ENCODE measurements at regions not wholly inside any gene's neighbourhood (a gene's known extent, or its start where the extent isn't known, plus 50 kb on each side); places are given as distances from the start of the nearest gene placed in this dataset.
"Not testable (repeated sequence)": the region's sequence is repeated elsewhere in the genome, so short reads cannot be mapped to it uniquely, and the experiment has no call there.

DNA sequence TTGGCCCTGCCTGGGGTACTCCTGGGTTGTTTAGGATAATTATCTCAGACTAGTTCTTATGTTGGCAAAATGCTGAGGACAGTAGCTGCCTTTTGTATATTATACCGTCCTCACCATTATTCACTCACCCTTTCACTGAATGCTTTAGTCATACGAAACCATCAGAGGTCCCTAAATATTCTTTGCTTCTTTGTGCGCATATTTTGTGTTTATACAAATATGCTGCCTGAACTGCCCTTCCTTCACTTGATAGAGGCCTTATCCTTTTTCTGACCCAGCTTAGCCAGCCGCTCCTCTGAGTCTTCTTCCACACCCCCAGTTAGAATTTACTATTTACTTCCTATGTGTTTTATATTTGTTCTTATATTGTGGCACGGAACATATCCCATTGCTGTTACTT lies 70.2 kb upstream of the OSBPL3 start:
- no peaks in the 10 kb centered on the region for H3K27me3 ChIP-seq
- no peak overlapping the region for H3K9ac ChIP-seq (ENCODE audit: low read depth in 2 of 2, low read length in 2 of 2)
- H3K4me3 ChIP-seq = no peak overlapping the region
- H3K4me1 ChIP-seq = no peaks in the 10 kb centered on the region
- H3K36me3 ChIP-seq = no peaks in the 10 kb centered on the region
- no peak overlapping the region for H3K27ac ChIP-seq
- TF ChIP-seq, protein P1, sequence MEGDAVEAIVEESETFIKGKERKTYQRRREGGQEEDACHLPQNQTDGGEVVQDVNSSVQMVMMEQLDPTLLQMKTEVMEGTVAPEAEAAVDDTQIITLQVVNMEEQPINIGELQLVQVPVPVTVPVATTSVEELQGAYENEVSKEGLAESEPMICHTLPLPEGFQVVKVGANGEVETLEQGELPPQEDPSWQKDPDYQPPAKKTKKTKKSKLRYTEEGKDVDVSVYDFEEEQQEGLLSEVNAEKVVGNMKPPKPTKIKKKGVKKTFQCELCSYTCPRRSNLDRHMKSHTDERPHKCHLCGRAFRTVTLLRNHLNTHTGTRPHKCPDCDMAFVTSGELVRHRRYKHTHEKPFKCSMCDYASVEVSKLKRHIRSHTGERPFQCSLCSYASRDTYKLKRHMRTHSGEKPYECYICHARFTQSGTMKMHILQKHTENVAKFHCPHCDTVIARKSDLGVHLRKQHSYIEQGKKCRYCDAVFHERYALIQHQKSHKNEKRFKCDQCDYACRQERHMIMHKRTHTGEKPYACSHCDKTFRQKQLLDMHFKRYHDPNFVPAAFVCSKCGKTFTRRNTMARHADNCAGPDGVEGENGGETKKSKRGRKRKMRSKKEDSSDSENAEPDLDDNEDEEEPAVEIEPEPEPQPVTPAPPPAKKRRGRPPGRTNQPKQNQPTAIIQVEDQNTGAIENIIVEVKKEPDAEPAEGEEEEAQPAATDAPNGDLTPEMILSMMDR (IDR thresholded peaks at IDR 0.05) = no peak
- no peaks in the 10 kb centered on the region for H3K9me3 ChIP-seq
- intact Hi-C loops (cut with DNase I) = no loop called here
- DNase-seq = no peak

GRCh38 chr7:25048444-25048834 lies 68.5 kb upstream of the OSBPL3 start:
- Histone ChIP-seq H3K27me3 (no peaks in the 10 kb centered on the region), H3K36me3 (no peaks in the 10 kb centered on the region), H3K27ac (no peak overlapping the region), H3K9me3 (no peaks in the 10 kb centered on the region), H3K9ac (ENCODE audit: low read depth in 2 of 2, low read length in 2 of 2) (no peak overlapping the region), H3K4me3 (no peak overlapping the region), H3K4me1 (no peaks in the 10 kb centered on the region)
- no peak for DNase-seq
- TF ChIP-seq, protein P1 (IDR thresholded peaks at IDR 0.05) = no peak
- intact Hi-C loops (cut with DNase I) = no loop called here

GRCh38 chr7:25047571-25048443 lies 67.8 kb upstream of the OSBPL3 start:
- H3K36me3 ChIP-seq; H3K9ac ChIP-seq (ENCODE audit: low read depth in 2 of 2, low read length in 2 of 2); H3K27ac ChIP-seq; H3K27me3 ChIP-seq; DNase-seq; H3K4me1 ChIP-seq; H3K9me3 ChIP-seq; intact Hi-C loops (cut with DNase I); H3K4me3 ChIP-seq: not testable (repeated sequence)

DNA sequence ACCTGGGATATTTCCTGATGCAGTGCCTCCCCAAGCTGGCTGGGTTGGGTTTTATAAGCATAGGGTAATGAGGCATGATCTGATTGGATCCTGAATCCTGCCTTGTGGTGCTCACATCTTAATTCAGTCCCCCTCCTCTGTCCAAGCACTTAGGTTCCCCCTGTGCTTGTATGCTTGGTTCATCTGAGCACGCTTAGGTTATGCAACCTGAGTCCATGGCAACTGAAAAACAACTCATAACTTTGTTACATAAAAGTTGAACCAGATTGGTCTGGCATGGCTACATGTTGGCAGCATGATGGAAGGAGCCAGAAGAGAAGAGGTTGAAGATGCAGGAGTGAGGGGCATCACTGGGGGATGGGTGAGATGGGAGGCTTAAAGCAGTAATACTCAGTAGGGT lies 57.3 kb upstream of the OSBPL3 start:
- H3K9ac ChIP-seq (ENCODE audit: low read depth in 2 of 2, low read length in 2 of 2) = no peak overlapping the region
- DNase-seq = no peak
- H3K27me3 ChIP-seq = no peaks in the 10 kb centered on the region
- intact Hi-C loops (cut with DNase I) = no loop called here
- H3K9me3 ChIP-seq = no peaks in the 10 kb centered on the region
- H3K27ac ChIP-seq = no peak overlapping the region
- no peak overlapping the region for H3K4me3 ChIP-seq
- TF ChIP-seq, protein P1 (IDR thresholded peaks at IDR 0.05) = no peak
- H3K4me1 ChIP-seq = no peaks in the 10 kb centered on the region
- H3K36me3 ChIP-seq = no peaks in the 10 kb centered on the region

DNA sequence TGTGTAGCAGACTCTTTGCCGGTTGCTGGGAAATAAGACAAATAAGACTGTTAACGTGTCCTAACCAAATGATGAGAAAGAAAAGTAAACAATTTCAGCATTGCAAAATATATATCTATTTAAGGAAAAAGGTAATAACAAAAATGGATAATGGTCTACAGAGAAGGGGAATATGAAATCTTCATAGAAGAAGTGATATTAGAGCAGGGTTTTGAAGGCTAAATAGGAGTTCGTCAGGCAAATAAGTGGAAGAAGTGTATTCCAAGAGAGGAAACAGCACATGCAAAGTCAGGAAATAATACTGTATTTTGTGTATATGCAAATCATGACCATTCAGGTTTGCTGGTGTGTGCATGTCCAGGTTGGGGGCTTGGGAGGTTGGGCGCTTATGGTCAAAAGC lies 55.3 kb upstream of the OSBPL3 start:
- no peaks in the 10 kb centered on the region for H3K9me3 ChIP-seq
- TF ChIP-seq, protein P1 (IDR thresholded peaks at IDR 0.05) = no peak
- H3K4me3 ChIP-seq = no peak overlapping the region
- H3K27ac ChIP-seq = no peak overlapping the region
- intact Hi-C loops (cut with DNase I) = no loop called here
- DNase-seq = no peak
- H3K27me3 ChIP-seq = no peaks in the 10 kb centered on the region
- no peaks in the 10 kb centered on the region for H3K4me1 ChIP-seq
- no peak overlapping the region for H3K9ac ChIP-seq (ENCODE audit: low read depth in 2 of 2, low read length in 2 of 2)
- H3K36me3 ChIP-seq = no peaks in the 10 kb centered on the region

DNA sequence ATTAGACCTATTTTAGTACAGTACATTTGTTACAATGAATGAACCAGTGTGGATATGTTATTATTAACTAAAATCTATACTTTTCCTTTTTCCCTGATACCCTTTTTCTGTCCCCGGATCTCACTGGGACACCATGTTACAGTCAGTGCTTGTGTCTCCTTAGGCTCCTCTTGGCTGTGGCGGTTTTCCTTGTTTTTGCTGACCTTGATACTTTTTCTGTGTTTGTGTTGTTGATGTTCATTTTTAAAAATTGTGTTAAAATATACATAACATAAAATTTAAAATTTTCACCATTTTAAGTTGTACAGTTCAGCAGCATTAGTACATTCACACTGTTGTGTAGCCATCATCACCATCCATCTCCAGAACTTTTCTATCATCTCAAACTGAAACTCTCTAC lies 54.2 kb upstream of the OSBPL3 start:
- Histone ChIP-seq H3K27ac (no peak overlapping the region), H3K4me1 (no peaks in the 10 kb centered on the region), H3K36me3 (no peaks in the 10 kb centered on the region), H3K4me3 (no peak overlapping the region), H3K27me3 (no peaks in the 10 kb centered on the region), H3K9me3 (no peaks in the 10 kb centered on the region), H3K9ac (ENCODE audit: low read depth in 2 of 2, low read length in 2 of 2) (no peak overlapping the region)
- intact Hi-C loops (cut with DNase I) = no loop called here
- TF ChIP-seq, protein P1 (IDR thresholded peaks at IDR 0.05) = no peak
- DNase-seq = no peak
